Glomerular visceral epithelial cell (primary cell): ENCODE measurements at regions not wholly inside any gene's neighbourhood (a gene's known extent, or its start where the extent isn't known, plus 50 kb on each side); places are given as distances from the start of the nearest gene placed in this dataset.
A peak's percentile ranks its signal among the peaks of the same experiment; 100 is the strongest.
"Not testable (repeated sequence)": the region's sequence is repeated elsewhere in the genome, so short reads cannot be mapped to it uniquely, and the experiment has no call there.

Experiments used
- DNase-seq: peaks from one replicate; pipeline ENCODE4 v3.0.0-alpha.2; 2016; ENCODE audit errors: extremely low spot score

- no peak for DNase-seq
Observed at GRCh38 chr2:234802071-234802844, 149.6 kb upstream of the SH3BP4 start.

GRCh38 chr2:234797566-234798250 lies 154.1 kb upstream of the SH3BP4 start:
- no peak for DNase-seq

- DNase-seq: no peak
Observed at GRCh38 chr2:234796045-234796591, 155.7 kb upstream of the SH3BP4 start.

GRCh38 chr2:234795272-234795920 lies 156.4 kb upstream of the SH3BP4 start:
- no peak for DNase-seq

- DNase-seq: no peak
Observed at GRCh38 chr2:234794866-234795265, 157.0 kb upstream of the SH3BP4 start.

- DNase-seq: no peak
Observed at GRCh38 chr2:234793212-234793785, 158.5 kb upstream of the SH3BP4 start.

- DNase-seq: no peak
Observed at GRCh38 chr2:234792621-234793022, 159.2 kb upstream of the SH3BP4 start.

- DNase-seq: not testable (repeated sequence)
Observed at GRCh38 chr2:234792096-234792495, 159.7 kb upstream of the SH3BP4 start.

- DNase-seq: no peak
Observed at GRCh38 chr2:234790380-234790779, 161.4 kb upstream of the SH3BP4 start.

- DNase-seq: no peak
Observed at GRCh38 chr2:234789556-234790325, 162.1 kb upstream of the SH3BP4 start.

GRCh38 chr2:234788841-234789240 lies 163.0 kb upstream of the SH3BP4 start:
- no peak for DNase-seq

- no peak for DNase-seq
Observed at GRCh38 chr2:234788381-234788780, 163.4 kb upstream of the SH3BP4 start.

GRCh38 chr2:234787114-234787513 lies 164.7 kb upstream of the SH3BP4 start:
- no peak for DNase-seq

GRCh38 chr2:234773764-234774409 lies 177.9 kb upstream of the SH3BP4 start:
- no peak for DNase-seq

GRCh38 chr2:234773129-234773528 lies 178.7 kb upstream of the SH3BP4 start:
- no peak for DNase-seq

- no peak for DNase-seq
Observed at GRCh38 chr2:234772733-234773060, 179.1 kb upstream of the SH3BP4 start.

GRCh38 chr2:234771980-234772732 lies 179.7 kb upstream of the SH3BP4 start:
- DNase-seq: peak; percentile 74

- DNase-seq: no peak
Observed at GRCh38 chr2:234771176-234771575, 180.6 kb upstream of the SH3BP4 start.

- no peak for DNase-seq
Observed at GRCh38 chr2:234770715-234771141, 181.1 kb upstream of the SH3BP4 start.

GRCh38 chr2:234770031-234770506 lies 181.7 kb upstream of the SH3BP4 start:
- DNase-seq: no peak
